ENCODE measurements at regions not wholly inside any gene's neighbourhood (a gene's known extent, or its start where the extent isn't known, plus 50 kb on each side); places are given as distances from the start of the nearest gene placed in this dataset.

DNA sequence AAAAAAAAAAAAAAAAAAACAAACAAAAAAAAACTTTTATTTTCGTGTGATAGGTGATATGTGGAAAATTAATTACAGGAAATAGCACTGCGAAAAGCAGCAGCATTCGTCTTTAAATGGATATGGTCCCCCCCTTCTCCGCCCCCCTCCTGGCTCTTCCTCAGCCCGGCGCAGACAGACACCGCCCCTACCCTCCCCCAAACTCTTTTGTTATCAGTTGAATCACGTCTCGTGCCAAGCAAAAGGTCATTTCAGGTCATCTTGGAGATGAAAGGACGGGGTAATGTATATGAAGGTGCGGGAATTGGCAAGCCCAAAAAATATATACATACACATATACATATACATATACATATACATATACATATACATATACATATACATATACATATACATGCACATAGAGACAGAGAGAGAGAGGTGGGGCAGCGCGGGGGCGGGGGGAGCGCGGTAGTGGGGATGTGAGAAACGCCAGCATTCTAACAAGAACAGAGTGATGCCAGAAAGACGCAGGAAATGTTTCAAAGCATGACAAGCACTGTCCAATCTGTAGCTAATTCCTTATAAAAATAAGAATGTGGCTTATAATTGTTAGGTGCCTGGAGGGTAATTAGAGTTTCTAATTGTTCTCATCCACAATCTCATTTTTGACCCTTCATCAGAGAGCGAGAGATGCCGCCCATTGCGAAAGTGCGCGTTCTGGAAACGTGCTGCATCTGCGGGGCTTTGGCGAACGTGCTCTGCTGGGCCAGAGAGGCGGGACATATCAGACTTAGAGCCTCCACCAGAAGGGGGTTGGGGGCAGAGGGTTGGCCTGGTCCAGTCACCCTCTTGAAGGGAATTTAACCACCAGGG lies 214.5 kb upstream of the UBASH3B start:
- H3K4me1 ChIP-seq (ENCODE audit: control insufficient read depth in 1 of 2, insufficient read depth in 1 of 2, low read depth in 1 of 2, low read length in 1 of 2) = peaks cover 5 to 11% of the 10 kb centered on the region in 2 experiments
- no peak overlapping the region for H3K27ac ChIP-seq
- TF ChIP-seq, protein P1, sequence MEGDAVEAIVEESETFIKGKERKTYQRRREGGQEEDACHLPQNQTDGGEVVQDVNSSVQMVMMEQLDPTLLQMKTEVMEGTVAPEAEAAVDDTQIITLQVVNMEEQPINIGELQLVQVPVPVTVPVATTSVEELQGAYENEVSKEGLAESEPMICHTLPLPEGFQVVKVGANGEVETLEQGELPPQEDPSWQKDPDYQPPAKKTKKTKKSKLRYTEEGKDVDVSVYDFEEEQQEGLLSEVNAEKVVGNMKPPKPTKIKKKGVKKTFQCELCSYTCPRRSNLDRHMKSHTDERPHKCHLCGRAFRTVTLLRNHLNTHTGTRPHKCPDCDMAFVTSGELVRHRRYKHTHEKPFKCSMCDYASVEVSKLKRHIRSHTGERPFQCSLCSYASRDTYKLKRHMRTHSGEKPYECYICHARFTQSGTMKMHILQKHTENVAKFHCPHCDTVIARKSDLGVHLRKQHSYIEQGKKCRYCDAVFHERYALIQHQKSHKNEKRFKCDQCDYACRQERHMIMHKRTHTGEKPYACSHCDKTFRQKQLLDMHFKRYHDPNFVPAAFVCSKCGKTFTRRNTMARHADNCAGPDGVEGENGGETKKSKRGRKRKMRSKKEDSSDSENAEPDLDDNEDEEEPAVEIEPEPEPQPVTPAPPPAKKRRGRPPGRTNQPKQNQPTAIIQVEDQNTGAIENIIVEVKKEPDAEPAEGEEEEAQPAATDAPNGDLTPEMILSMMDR (IDR thresholded peaks at IDR 0.05) = no peak
- H3K9me3 ChIP-seq = no peaks in the 10 kb centered on the region
- H3K27me3 ChIP-seq = peaks cover 45% of the 10 kb centered on the region
- peak overlapping the region in 1 of 2 experiments; percentile 21 for H3K4me3 ChIP-seq (ENCODE audit: low read depth in 1 of 2, low read length in 1 of 2)
- no peaks in the 10 kb centered on the region for H3K36me3 ChIP-seq

DNA sequence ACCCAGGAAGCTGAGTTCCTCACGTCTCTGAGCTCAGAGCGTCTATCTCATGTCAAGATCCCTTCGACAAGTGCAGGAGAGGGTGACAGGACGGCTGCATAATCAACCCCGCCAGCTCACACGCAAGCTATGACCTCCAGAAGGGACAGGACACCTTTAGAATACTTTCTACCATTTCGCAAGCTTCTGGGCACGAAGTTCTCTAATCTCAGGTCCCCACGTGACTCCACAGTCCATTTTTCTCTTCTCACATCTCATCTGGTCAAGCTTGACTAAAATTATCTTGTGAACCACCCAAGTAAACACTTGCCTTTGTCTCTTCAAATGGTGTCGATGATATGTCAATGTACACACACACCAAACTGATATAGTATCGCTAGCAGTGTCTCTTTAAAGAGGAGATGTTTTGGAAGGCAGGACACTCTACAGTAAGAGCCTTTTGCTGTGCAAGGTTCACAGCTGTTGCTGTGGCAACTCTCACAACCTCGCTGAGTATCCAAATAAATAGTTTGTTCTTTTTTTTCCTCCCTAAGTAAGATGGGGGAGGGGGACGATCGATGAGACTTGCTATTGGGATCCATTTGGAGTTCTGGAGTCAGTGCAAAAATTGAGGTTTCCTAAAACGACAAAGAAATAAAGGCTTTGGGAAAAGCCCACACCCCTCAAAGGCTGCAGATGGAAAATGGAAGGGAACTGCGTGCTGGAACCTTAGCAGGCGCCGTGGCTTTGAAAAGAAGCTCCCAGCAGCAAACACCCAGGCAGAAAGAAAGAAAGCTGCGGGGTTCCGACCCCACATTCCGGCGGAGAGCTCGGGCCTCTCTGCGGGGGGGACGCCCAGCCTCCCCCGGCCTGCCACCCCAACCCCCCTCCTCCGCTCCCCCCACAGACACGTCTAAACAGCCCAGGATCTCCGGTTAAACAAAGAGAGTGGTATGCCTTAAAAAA lies 215.4 kb upstream of the UBASH3B start:
- H3K4me3 ChIP-seq (ENCODE audit: low read depth in 1 of 2, low read length in 1 of 2) = peak overlapping the region in 1 of 2 experiments; percentile 21
- H3K4me1 ChIP-seq (ENCODE audit: control insufficient read depth in 1 of 2, insufficient read depth in 1 of 2, low read depth in 1 of 2, low read length in 1 of 2) = peaks cover 5 to 11% of the 10 kb centered on the region in 2 experiments
- no peaks in the 10 kb centered on the region for H3K36me3 ChIP-seq
- H3K27me3 ChIP-seq = peaks cover 45% of the 10 kb centered on the region
- no peak overlapping the region for H3K27ac ChIP-seq
- TF ChIP-seq, protein P1 (IDR thresholded peaks at IDR 0.05) = no peak
- H3K9me3 ChIP-seq = no peaks in the 10 kb centered on the region

DNA sequence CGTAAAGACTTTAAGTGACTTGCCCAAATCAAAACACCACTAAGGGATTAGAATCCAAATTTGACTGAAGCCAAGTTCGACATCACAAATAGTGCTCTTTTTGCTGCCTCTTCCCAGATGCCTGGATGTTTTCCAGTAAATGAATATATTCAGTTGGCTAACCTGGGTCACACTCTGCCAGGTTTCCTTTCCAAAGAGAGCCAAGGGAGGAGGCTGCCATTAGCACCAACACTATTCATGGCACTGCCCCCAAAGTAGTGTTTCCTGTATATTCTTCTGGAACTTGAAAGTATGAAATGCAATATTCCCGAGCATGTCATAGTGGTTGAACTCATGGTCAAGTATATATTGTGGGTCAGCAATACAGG lies 219.3 kb upstream of the UBASH3B start:
- TF ChIP-seq, protein P1 (IDR thresholded peaks at IDR 0.05) = no peak
- Histone ChIP-seq H3K9me3 (no peaks in the 10 kb centered on the region), H3K4me1 (ENCODE audit: control insufficient read depth in 1 of 2, insufficient read depth in 1 of 2, low read depth in 1 of 2, low read length in 1 of 2) (peaks cover 5 to 8% of the 10 kb centered on the region in 2 experiments), H3K36me3 (no peaks in the 10 kb centered on the region), H3K27ac (no peak overlapping the region), H3K27me3 (peaks cover 23% of the 10 kb centered on the region), H3K4me3 (ENCODE audit: low read depth in 1 of 2, low read length in 1 of 2) (no peak overlapping the region)

DNA sequence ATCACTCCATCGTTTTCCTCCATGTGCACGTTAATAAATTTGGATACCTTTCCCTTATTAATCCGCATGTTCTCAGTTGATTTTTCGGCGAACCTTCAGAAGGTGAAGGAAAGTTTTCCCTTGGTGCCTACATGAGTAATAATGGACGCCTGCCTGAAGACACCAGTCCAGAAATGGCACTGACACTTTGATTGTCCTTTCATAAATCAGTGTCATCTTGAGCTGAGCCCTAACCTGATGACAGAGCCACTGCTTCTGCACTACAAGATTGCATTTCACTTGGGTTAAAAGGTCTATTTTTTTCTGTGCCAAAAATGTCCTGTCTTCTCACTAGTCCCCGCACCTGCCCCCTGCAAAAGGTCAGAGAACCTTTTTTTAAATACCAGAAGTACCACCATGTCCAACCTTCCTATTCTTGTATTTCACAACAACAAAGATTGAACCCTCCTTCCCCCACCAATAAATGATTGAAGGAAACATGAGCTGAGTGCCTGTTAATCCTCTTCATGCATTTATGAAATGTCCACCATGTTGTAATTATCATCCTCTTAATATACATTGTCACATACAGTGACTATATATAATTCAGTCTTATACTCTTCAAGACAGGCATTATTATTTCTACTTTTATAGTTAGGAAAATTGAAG lies 219.9 kb upstream of the UBASH3B start:
- Histone ChIP-seq H3K4me3 (ENCODE audit: low read depth in 1 of 2, low read length in 1 of 2) (no peak overlapping the region), H3K27me3 (peaks cover 18% of the 10 kb centered on the region), H3K36me3 (no peaks in the 10 kb centered on the region), H3K4me1 (ENCODE audit: control insufficient read depth in 1 of 2, insufficient read depth in 1 of 2, low read depth in 1 of 2, low read length in 1 of 2) (peaks cover 4 to 5% of the 10 kb centered on the region in 2 experiments), H3K9me3 (no peaks in the 10 kb centered on the region), H3K27ac (no peak overlapping the region)
- TF ChIP-seq, protein P1 (IDR thresholded peaks at IDR 0.05) = no peak

DNA sequence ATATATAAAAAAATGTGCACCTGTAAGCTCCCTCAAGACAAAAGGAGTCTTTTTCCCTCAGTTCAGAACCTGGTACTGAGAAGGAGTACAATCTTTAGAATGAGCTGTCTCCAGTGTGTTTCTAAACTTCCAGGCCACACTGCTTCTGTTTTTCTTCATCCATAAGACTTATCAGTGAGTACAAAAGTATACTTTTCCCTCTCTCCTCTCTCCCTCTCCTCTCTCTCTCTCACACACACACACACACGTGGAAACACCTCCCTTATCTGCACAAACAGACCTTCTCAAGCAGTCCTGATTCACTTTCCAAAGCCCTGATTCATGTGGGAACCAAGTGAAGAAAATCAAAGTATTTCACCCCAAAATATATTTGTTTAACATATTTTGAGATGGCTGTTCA lies 220.7 kb upstream of the UBASH3B start:
- Histone ChIP-seq H3K27ac (no peak overlapping the region), H3K9me3 (no peaks in the 10 kb centered on the region), H3K4me1 (ENCODE audit: control insufficient read depth in 1 of 2, insufficient read depth in 1 of 2, low read depth in 1 of 2, low read length in 1 of 2) (no peaks in the 10 kb centered on the region), H3K27me3 (peaks cover 9% of the 10 kb centered on the region), H3K36me3 (no peaks in the 10 kb centered on the region), H3K4me3 (ENCODE audit: low read depth in 1 of 2, low read length in 1 of 2) (no peak overlapping the region)
- TF ChIP-seq, protein P1 (IDR thresholded peaks at IDR 0.05) = no peak

Data from neutrophil (primary cell).